ENCODE measurements at regions not wholly inside any gene's neighbourhood (a gene's known extent, or its start where the extent isn't known, plus 50 kb on each side); places are given as distances from the start of the nearest gene placed in this dataset.
"Not testable (repeated sequence)": the region's sequence is repeated elsewhere in the genome, so short reads cannot be mapped to it uniquely, and the experiment has no call there.

GRCh38 chr14:97077687-97078086 is 280.5 kb downstream of the VRK1 start:
- DNase-seq, result no peak

GRCh38 chr14:97080991-97081390 is 283.8 kb downstream of the VRK1 start:
- DNase-seq, result no peak

GRCh38 chr14:97095269-97095668 is 298.1 kb downstream of the VRK1 start:
- no peak for DNase-seq

- DNase-seq, result no peak
Measured at GRCh38 chr14:97097296-97097695, 300.1 kb downstream of the VRK1 start.

GRCh38 chr14:97100306-97100705 is 303.1 kb downstream of the VRK1 start:
- DNase-seq, result no peak

GRCh38 chr14:97101561-97101960 is 304.4 kb downstream of the VRK1 start:
- no peak for DNase-seq

GRCh38 chr14:97104029-97104428 is 306.8 kb downstream of the VRK1 start:
- DNase-seq, result no peak

GRCh38 chr14:97106166-97106565 is 309.0 kb downstream of the VRK1 start:
- no peak for DNase-seq

- no peak for DNase-seq
Measured at GRCh38 chr14:97106609-97107008, 309.4 kb downstream of the VRK1 start.

GRCh38 chr14:97107080-97107479 is 309.9 kb downstream of the VRK1 start:
- no peak for DNase-seq

- DNase-seq, result no peak
Measured at GRCh38 chr14:97107760-97108159, 310.6 kb downstream of the VRK1 start.

GRCh38 chr14:97109234-97109633 is 312.1 kb downstream of the VRK1 start:
- no peak for DNase-seq

- no peak for DNase-seq
Measured at GRCh38 chr14:97113339-97113738, 316.2 kb downstream of the VRK1 start.

- no peak for DNase-seq
Measured at GRCh38 chr14:97116546-97116945, 319.4 kb downstream of the VRK1 start.

GRCh38 chr14:97117693-97118092 is 320.5 kb downstream of the VRK1 start:
- no peak for DNase-seq

- no peak for DNase-seq
Measured at GRCh38 chr14:97120204-97120603, 323.0 kb downstream of the VRK1 start.

- DNase-seq, result no peak
Measured at GRCh38 chr14:97120611-97121031, 323.4 kb downstream of the VRK1 start.

GRCh38 chr14:97129639-97130038 is 332.5 kb downstream of the VRK1 start:
- no peak for DNase-seq

- DNase-seq, result not testable (repeated sequence)
Measured at GRCh38 chr14:97135847-97136246, 338.7 kb downstream of the VRK1 start.

- DNase-seq, result no peak
Measured at GRCh38 chr14:97137705-97138104, 340.5 kb downstream of the VRK1 start.

- no peak for DNase-seq
Measured at GRCh38 chr14:97138801-97139200, 341.6 kb downstream of the VRK1 start.

- DNase-seq, result no peak
Measured at GRCh38 chr14:97143011-97143410, 345.8 kb downstream of the VRK1 start.

- DNase-seq, result no peak
Measured at GRCh38 chr14:97143456-97143855, 346.3 kb downstream of the VRK1 start.

- DNase-seq, result not testable (repeated sequence)
Measured at GRCh38 chr14:97148021-97148420, 350.8 kb downstream of the VRK1 start.

GRCh38 chr14:97149775-97150174 is 352.6 kb downstream of the VRK1 start:
- no peak for DNase-seq

GRCh38 chr14:97153527-97153926 is 356.3 kb downstream of the VRK1 start:
- DNase-seq, result no peak

All from NCI-H2107 (cell line).